K562 (cell line): ENCODE measurements at regions not wholly inside any gene's neighbourhood (a gene's known extent, or its start where the extent isn't known, plus 50 kb on each side); places are given as distances from the start of the nearest gene placed in this dataset.
A peak's percentile ranks its signal among the peaks of the same experiment; 100 is the strongest.

Experiments used
- ATAC-seq: fragments of 200-7000 bp; cut with Tn5 transposase; 3 replicates; pipeline ENCODE4 v1.9.1; 2020; ENCODE audit warnings: moderate library complexity
- BruUV-seq: library from RNA; stranded (reverse); fragments of 400-500 nt; replicated peaks from 2 replicates; lab custom pipeline; 2021; lab: Mats Ljungman, UMichigan
- CTCF ChIA-PET: fragments of 300-600 bp; formaldehyde crosslinking; extraction: SDS; loops from one replicate; lab custom pipeline; 2021; ENCODE audit warnings: low intra/inter-chr PET ratio; lab: Yijun Ruan, JAX
- POLR2A ChIA-PET: fragments of 300-600, 350-650 bp; sonication (Branson Sonifier 250); formaldehyde crosslinking; extraction: SDS; loops from one replicate; lab custom pipeline; 2021; ENCODE audit warnings: antibody characterized with exemption, inconsistent platforms; lab: Yijun Ruan, JAX
- DNase-seq, 4 experiments: peaks; one replicate each; pipeline versions ENCODE4 v3.0.0 to v3.0.0-alpha.2; 2011 to 2018; ENCODE audit warnings: low spot score in 3 of 4, mixed read lengths in 3 of 4; ENCODE audit errors: extremely low read depth in 1 of 4
- FAIRE-seq: peaks from 2 replicates; lab custom pipeline; 2011; peaks lifted over from hg19 to GRCh38; lab: Jason Lieb, UNC
- H2AFZ ChIP-seq: 2 replicates; pipeline ENCODE4 v1.6.0; 2011; ENCODE audit warnings: low read depth, low read length, control low read depth, inconsistent platforms
- H3K27ac ChIP-seq: fragments of 200-600 bp; 3 replicates; pipeline ENCODE4 v1.8.0; 2011; ENCODE audit warnings: low read depth, mild to moderate bottlenecking, control low read depth, inconsistent platforms, low read length, moderate library complexity, mixed read lengths; ENCODE audit errors: extremely low read depth
- H3K27me3 ChIP-seq, 2 experiments: fragments of 300-600 bp in 1 of 2; 2 replicates in 1 of 2; 3 replicates in 1 of 2; pipeline versions ENCODE4 v1.6.0 to v1.8.0; 2011; ENCODE audit warnings: inconsistent platforms in 2 of 2, low read length in 2 of 2, mild to moderate bottlenecking in 1 of 2, mixed read lengths in 1 of 2, moderate library complexity in 1 of 2; ENCODE audit not compliant: control insufficient read depth in 2 of 2, insufficient read depth in 2 of 2
- H3K36me3 ChIP-seq: fragments of 300-600 bp; 3 replicates; pipeline ENCODE4 v1.8.0; 2011; ENCODE audit warnings: mild to moderate bottlenecking, low read length, inconsistent platforms; ENCODE audit not compliant: control insufficient read depth, insufficient read depth
- H3K4me1 ChIP-seq, 2 experiments: fragments of 200-600 bp in 1 of 2; replicated peaks in 1 of 2; 2 replicates in 1 of 2; 3 replicates in 1 of 2; pipeline versions ENCODE4 v1.5.1 to v1.8.0; 2011; ENCODE audit warnings: inconsistent platforms in 2 of 2, low read length in 2 of 2, mild to moderate bottlenecking in 1 of 2, mixed read lengths in 1 of 2, moderate library complexity in 1 of 2; ENCODE audit not compliant: control insufficient read depth in 2 of 2, insufficient read depth in 2 of 2
- H3K4me2 ChIP-seq: 2 replicates; pipeline ENCODE4 v1.6.1; 2011; ENCODE audit warnings: low read length, control low read depth, inconsistent platforms, mixed read lengths; ENCODE audit not compliant: insufficient read depth
- H3K4me3 ChIP-seq: fragments of 200-600 bp; sonication (generic), shearing (Covaris generic); 2 replicates; pipeline ENCODE4 v1.5.1; 2016; ENCODE audit warnings: control low read depth, inconsistent platforms
- H3K79me2 ChIP-seq: fragments of 200-600 bp; 3 replicates; pipeline ENCODE4 v1.8.0; 2011; ENCODE audit warnings: low read length, inconsistent platforms; ENCODE audit not compliant: control insufficient read depth, insufficient read depth
- H3K9ac ChIP-seq, 2 experiments: 2 replicates each; pipeline versions ENCODE4 v1.6.0 to v1.6.1; 2011; ENCODE audit warnings: low read depth in 2 of 2, low read length in 2 of 2, control low read depth in 1 of 2, inconsistent platforms in 1 of 2, mild to moderate bottlenecking in 1 of 2, mixed read lengths in 1 of 2; ENCODE audit not compliant: insufficient read depth in 1 of 2
- H3K9me1 ChIP-seq: one replicate; pipeline ENCODE4 v1.6.0; 2011; ENCODE audit warnings: inconsistent platforms, mild to moderate bottlenecking, low read length, moderate library complexity; ENCODE audit not compliant: control insufficient read depth, insufficient read depth
- H3K9me3 ChIP-seq: replicated peaks from 2 replicates; pipeline ENCODE4 v1.5.1; 2011; ENCODE audit warnings: low read depth, low read length, inconsistent platforms; ENCODE audit not compliant: control insufficient read depth, insufficient read depth
- H4K20me1 ChIP-seq: replicated peaks from 2 replicates; pipeline ENCODE4 v1.6.1; 2011; ENCODE audit warnings: low read length, inconsistent platforms, mixed read lengths; ENCODE audit not compliant: control insufficient read depth, insufficient read depth
- HNRNPK ChIP-seq: fragments of 200-400 bp; formaldehyde crosslinking; IDR thresholded peaks from one replicate; pipeline ENCODE4 v1.6.1; 2018; ENCODE audit warnings: mild to moderate bottlenecking, low read depth, low read length; ENCODE audit not compliant: poor library complexity, severe bottlenecking
- MAFK ChIP-seq: IDR thresholded peaks from 2 replicates; pipeline ENCODE4 v1.6.1; 2011; ENCODE audit warnings: low read length, improper control_type of control experiment
- NBN ChIP-seq: fragments of 450-650 bp; IDR thresholded peaks from 2 replicates; pipeline ENCODE4 v1.6.1; 2016; ENCODE audit warnings: low read depth, mild to moderate bottlenecking
- TAL1 ChIP-seq: fragments of 450-650 bp; IDR thresholded peaks from 2 replicates; pipeline ENCODE4 v1.6.1; 2016; ENCODE audit warnings: mild to moderate bottlenecking
- ZNF316 ChIP-seq: fragments of 450-650 bp; IDR thresholded peaks from 2 replicates; pipeline ENCODE4 v1.6.1; 2016
- WGBS: fragments of 100-300 bp; shearing (Covaris generic); methylation state at CpG from one replicate; pipeline ENCODE4 v1.1.6; 2016; ENCODE audit warnings: low coverage, mixed read lengths; ENCODE audit not compliant: insufficient coverage; ENCODE audit errors: missing lambda C conversion rate; 5-methylcytosine and 5-hydroxymethylcytosine counted together
- in situ Hi-C: fragments of 300-500 bp; cut with MboI; formaldehyde crosslinking; loops from 4 replicates; pipeline ENCODE4 v1.15.0; 2018; ENCODE audit warnings: inconsistent platforms, mixed read lengths
- intact Hi-C: fragments of 100-400 bp; cut with micrococcal nuclease; formaldehyde crosslinking; loops from 2 replicates; pipeline ENCODE4 v1.14.2; 2022
- TF ChIP-seq, protein P1 (sequence below): fragments of 450-650 bp; formaldehyde crosslinking; IDR thresholded peaks from 2 replicates; pipeline ENCODE4 v1.4.0; 2020; ENCODE audit warnings: mild to moderate bottlenecking, mixed read lengths

DNA sequence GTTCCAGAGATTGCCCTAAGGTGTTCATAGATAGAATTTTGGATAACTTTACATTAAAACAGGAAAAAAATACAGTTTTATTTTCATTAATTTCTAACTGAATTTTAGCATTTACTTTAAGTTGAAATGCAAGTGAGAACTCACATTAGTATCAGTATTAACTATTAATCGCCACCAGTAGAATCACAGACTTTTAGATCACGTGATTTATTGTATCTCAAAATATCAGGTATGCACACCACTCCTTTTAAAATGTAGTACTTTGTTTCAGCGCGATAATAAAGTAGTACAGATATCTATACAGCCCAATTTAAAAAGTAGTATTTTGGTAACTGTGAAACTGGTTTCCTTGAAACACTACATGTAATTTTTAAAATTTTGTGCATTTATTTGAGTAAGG is 978.7 kb downstream of the DNAH5 start:
- Histone ChIP-seq H3K79me2 (no peaks in the 10 kb centered on the region), H3K4me3 (no peak overlapping the region), H3K36me3 (no peaks in the 10 kb centered on the region), H3K4me2 (no peak overlapping the region), H3K4me1 (no peaks in the 10 kb centered on the region), H3K9ac (no peak overlapping the region), H4K20me1 (no peaks in the 10 kb centered on the region), H3K9me1 (no peaks in the 10 kb centered on the region), H3K27me3 (no peaks in the 10 kb centered on the region), H2AFZ (no peak overlapping the region), H3K27ac (no peak overlapping the region), H3K9me3 (no peaks in the 10 kb centered on the region)
- WGBS: 3% methylated on average over 4 of the region's 4 CpGs
- TF ChIP-seq, protein P1, sequence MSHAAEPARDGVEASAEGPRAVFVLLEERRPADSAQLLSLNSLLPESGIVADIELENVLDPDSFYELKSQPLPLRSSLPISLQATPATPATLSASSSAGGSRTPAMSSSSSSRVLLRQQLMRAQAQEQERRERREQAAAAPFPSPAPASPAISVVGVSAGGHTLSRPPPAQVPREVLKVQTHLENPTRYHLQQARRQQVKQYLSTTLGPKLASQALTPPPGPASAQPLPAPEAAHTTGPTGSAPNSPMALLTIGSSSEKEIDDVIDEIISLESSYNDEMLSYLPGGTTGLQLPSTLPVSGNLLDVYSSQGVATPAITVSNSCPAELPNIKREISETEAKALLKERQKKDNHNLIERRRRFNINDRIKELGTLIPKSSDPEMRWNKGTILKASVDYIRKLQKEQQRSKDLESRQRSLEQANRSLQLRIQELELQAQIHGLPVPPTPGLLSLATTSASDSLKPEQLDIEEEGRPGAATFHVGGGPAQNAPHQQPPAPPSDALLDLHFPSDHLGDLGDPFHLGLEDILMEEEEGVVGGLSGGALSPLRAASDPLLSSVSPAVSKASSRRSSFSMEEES: peak; percentile 93
- no peak for TF ChIP-seq TAL1
- in situ Hi-C loops: no loop called here
- CTCF ChIA-PET: no interaction called here
- no peak for ATAC-seq
- DNase-seq: no peak
- POLR2A ChIA-PET: no interaction called here
- BruUV-seq: no TSS peak
- intact Hi-C loops: no loop called here
- FAIRE-seq: no peak

DNA sequence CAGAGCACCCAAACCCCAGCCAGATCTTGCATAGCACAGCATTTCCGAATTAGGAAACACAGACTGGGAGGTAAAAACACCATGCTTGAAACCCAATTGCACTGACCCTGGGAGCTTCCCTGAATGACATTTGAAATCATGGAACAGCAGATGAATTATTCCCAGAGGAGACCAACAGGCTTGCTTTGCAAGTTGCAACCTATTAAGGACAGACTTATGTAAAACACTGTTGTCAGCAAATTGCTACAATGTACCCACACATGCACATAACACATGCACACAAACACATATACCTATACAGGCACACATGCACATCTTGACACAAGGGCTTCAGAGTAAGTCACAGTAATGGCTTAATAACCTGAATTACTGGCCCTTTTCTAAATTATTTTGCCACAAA is 984.8 kb downstream of the DNAH5 start:
- CTCF ChIA-PET: no interaction called here
- peak; percentile 24; the same call in 1 of the 2 replicates for TF ChIP-seq MAFK
- peak; percentile 33; the same call in 1 of the 2 replicates for TF ChIP-seq ZNF316
- no peak for TF ChIP-seq HNRNPK
- no peak for TF ChIP-seq NBN
- TF ChIP-seq, all 486 proteins: peak for 2
- in situ Hi-C loops (no loop called here), intact Hi-C loops (no loop called here)
- Histone ChIP-seq H3K79me2 (no peaks in the 10 kb centered on the region), H2AFZ (no peak overlapping the region), H3K27me3 (no peaks in the 10 kb centered on the region), H3K27ac (no peak overlapping the region), H3K4me1 (no peaks in the 10 kb centered on the region), H3K36me3 (no peaks in the 10 kb centered on the region), H3K4me3 (no peak overlapping the region), H3K9me3 (no peaks in the 10 kb centered on the region), H3K9me1 (no peaks in the 10 kb centered on the region), H3K9ac (no peak overlapping the region), H4K20me1 (no peaks in the 10 kb centered on the region), H3K4me2 (no peak overlapping the region)
- no peak for FAIRE-seq
- no peak for DNase-seq
- 0% methylated on average over 1 of the region's 1 CpG for WGBS
- ATAC-seq: no peak
- POLR2A ChIA-PET: no interaction called here
- BruUV-seq: no TSS peak
